GF-D8 (cell line): ENCODE measurements at regions not wholly inside any gene's neighbourhood (a gene's known extent, or its start where the extent isn't known, plus 50 kb on each side); places are given as distances from the start of the nearest gene placed in this dataset.

Experiments used
- DNase-seq: peaks from one replicate; lab custom pipeline; 2025; lab: John Stamatoyannopoulos, UW

GRCh38 chr2:173669888-173670287, 295.3 kb downstream of the SP3 start:
- no peak for DNase-seq

DNA sequence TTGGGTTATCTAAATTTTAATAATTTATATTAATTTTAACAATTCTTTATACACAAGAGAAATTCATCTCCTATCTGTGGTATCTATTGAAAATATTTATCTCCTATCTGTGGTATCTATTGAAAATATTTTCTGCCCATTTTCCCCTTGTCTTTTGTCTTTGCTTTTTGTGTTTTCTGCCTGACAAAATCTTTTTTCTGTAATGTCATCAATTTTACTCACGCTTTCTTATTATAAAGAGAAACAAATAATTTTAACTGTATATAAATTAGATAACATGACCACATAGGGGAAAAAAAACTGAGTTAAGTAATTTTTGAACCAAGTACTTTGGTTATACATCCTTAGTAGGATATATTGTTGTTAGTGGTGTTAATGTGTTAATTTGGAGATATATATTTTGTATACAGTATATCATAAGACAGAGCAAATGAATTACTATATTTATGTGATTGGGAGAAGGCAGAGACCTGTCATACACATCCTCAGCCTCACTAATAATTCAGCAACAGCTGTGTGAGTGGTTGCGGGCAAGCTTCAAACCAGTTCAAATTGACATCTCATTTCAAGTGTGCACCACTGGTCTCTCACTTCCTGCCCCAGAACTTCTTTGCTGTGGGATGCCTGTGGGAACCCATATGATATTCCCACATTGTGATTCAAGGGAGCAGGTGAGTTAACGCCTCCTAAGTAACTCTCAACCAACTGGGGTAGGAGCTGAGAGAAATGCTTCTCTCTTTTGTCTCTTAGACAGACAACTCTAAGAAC, 292.4 kb downstream of the SP3 start:
- no peak for DNase-seq

GRCh38 chr2:173673640-173674039, 291.5 kb downstream of the SP3 start:
- no peak for DNase-seq

GRCh38 chr2:173676647-173677046, 288.5 kb downstream of the SP3 start:
- DNase-seq: no peak

DNA sequence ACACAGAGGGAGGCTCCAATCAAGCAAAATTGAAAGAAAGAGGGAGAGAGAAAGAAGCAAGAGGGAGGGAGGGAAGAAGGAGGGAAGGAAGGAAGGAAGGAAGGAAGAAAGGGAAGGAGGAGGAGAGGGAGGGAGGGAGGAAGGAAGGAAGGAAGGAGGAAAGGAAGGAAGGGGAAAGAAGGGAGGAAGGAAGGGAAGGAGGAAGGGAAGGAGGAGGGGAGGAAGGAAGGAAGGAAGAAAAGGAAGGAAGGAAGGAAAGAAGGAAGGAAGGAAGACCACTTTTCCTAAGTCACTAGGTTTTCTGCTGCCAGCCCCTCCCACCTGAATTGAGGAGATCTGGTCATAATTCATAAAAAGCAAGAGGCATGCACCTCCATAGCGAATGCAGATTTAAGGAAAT, 287.0 kb downstream of the SP3 start:
- DNase-seq: no peak

GRCh38 chr2:173680574-173680973, 284.6 kb downstream of the SP3 start:
- DNase-seq: no peak

- DNase-seq: no peak
These were observed 283.1 kb downstream of the SP3 start for GRCh38 chr2:173681881-173682650.

- no peak for DNase-seq
These were observed 280.2 kb downstream of the SP3 start for GRCh38 chr2:173684896-173685459.

DNA sequence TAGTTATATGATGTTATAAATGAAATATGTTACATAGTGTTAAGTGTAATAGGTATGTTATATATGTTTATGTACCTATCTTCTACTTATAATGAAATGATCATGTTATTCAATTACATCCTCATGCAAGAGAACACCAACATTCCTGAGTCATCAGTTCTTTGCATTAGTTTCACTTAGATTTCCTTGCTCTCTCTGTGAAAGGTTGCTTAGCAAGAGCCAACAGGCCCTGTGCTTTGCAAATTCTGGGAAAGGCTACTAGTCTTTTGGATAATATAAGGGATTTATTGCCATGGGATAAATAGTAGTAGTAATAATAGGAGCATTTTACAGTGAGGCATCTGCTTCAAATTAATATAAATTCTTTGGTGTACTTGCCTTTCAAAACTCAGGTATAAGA, 274.8 kb downstream of the SP3 start:
- no peak for DNase-seq

DNA sequence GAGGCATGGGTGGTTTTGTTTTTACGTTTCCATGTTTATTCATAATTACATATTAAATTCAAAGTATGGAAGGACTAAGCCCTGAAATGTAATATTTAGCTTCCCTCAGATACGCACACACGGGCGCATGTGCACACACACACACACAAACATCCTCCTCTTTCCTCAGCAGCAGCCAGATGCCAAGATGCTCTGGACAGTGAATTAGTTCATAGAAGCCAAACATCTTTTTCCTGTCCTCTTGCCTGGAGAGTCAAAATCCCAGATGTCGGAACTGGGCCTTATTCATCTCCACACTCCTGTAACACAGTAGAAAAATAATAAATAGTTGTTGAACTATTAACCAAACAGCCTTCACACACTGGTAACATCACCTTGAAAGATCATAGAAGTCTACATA, 273.1 kb downstream of the SP3 start:
- no peak for DNase-seq

DNA sequence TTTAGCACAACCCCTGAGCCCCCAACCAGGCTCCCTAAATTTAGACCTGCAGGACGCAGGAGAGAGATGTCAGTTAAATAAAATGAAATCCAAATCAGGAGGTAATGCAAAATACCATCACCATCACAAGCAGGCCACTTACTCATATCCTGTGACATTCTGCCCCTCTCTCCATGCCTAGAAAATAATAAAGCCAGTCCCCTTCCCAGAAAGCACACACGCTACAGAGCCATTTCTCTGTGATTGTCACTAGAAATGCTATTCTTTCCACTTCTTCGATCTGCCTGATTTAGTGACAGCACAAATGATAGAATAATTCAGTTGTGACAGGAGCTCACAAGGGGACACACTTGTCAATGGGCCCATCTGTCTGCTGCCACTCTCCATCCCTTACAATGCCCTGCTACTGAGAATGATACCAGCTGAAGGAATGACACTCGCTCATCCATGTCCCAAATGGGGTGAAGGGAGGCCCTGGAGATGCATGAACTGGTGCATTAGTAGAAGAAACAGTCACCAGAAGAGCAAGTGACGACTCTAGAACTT, 272.1 kb downstream of the SP3 start:
- DNase-seq: no peak

DNA sequence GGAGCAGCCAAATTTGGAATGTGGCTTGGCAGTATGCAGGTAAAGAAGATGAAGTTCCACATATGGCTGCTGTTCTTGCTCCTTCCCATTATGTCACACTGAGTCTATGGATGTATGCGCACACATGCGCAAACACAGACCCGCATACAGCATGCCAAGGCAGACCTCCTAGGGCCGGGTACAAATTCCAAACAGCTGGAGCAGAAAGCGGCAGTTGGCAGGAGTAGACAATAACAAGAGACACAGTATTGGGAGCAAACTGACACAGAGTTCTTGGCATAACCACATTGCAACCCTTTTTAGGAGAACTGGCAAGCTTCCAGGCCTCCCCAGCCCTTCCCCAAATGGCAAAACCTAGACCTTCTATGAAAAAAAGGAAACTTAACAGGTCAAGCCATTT, 268.9 kb downstream of the SP3 start:
- DNase-seq: no peak

DNA sequence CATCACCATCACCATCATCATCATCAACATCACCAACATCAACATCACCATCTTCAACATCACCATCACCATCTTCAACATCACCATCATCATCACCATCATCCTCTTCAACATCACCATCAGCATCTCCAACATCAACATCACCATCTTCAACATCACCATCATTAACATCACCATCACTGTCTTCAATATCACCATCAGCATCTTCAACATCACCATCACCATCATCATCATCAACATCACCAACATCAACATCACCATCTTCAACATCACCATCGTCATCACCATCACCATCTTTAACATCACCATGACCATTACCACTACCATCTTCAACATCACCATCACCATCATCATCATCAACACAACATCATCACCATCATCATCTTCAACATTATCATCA, 267.2 kb downstream of the SP3 start:
- no peak for DNase-seq

DNA sequence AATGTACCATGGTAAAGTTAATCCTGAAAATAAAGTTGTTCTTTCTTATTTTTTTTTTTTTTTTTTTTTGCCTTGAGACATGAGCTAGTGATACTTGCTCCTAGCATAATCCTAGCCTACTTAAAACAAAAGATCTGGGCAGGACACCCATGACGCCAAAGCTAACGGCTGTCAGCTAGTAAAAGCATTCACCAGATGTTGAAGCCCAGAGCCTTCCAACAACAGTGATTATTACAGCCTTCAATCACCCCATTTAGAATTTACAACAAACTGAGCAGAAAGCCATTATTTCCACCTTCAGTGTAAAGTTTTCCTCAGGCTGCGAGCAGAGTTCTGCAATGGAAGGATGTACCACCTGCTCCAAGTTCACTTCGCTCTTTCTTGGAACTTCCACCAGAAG, 259.5 kb downstream of the SP3 start:
- no peak for DNase-seq

DNA sequence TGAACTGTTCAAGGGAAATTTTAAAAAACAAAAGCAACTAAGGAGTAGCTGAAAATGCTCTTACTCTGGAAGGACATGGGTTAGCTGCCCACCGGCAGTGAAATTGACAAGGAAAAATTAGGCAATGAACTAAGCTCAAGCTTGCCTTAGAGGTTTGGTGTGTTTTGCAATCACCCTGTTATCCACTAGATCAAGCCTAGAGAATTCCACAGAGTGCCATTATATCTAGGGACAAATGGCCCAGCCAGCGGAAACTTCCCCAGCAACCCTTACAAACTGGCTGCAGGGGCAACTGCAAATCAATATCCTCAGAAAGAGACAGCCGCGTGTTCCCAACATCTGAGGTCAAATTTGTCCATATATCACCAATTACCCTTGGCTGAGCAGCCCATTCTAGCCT, 258.2 kb downstream of the SP3 start:
- no peak for DNase-seq

- no peak for DNase-seq
These were observed 256.4 kb downstream of the SP3 start for GRCh38 chr2:173708806-173709205.

DNA sequence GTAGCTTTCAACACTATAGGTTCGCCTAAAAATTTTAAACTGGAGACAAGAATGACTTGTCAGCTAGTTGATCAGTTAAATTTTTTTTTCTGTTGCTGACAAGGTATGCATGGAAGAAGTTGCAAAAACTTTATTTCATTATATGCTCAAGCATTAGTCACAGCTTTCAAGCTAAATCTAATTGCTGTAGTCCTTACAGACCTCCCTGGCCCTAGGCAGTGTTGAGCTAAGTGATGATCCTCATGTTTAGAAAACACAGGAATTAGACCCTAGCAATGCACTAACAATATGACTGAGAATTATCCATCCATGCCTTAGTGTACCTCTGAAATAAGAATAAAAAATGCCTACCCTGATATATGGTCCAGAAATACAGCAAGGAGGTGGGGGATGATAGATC, 253.4 kb downstream of the SP3 start:
- no peak for DNase-seq

DNA sequence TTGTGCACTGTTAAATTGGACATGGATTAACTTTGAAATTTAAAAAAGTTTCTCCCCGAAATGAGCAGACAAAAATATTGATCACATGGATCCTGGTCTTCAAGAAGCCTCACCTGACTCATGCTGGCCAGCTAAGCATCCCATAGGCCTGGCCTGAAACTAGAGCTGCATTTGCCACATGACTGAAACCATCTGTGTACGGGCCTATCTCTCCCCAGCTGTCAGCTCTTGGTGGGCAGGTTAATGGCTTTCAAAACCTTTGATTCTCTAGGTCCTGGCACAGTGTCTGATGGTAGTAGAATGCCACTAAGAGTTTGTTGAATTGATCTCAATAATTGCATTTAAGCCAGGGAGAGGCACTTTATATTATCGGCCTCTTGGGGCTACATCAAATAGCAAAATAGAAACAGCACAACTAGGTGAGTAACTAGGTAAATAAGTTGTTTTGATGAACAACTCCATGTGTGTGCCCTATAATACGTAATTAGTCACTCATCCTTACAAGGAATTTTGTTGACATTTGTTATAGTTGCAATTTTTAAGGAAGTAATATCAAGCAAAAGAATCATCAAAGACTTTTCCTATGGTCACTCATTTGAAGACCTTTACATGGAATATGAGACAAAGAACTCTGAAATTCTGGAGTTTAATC, 251.1 kb downstream of the SP3 start:
- DNase-seq: no peak

DNA sequence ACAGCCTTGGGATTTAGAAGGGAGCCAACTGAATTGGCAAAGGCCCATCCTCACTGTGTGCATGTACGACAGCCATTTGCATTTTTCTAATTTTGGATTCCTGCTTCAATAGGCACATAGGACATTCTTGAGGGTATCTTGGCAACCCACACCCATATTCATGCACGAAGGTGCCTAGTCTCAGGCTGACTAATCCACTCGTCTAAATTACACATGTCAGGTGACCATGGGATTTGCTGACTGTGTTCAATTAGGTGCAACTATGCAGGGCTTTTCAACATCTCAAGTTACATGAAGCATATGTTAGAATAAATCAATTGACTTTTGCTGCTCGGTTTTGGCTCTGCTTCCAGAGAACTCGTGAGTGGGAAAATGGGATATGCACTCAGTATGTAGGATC, 249.7 kb downstream of the SP3 start:
- DNase-seq: no peak

DNA sequence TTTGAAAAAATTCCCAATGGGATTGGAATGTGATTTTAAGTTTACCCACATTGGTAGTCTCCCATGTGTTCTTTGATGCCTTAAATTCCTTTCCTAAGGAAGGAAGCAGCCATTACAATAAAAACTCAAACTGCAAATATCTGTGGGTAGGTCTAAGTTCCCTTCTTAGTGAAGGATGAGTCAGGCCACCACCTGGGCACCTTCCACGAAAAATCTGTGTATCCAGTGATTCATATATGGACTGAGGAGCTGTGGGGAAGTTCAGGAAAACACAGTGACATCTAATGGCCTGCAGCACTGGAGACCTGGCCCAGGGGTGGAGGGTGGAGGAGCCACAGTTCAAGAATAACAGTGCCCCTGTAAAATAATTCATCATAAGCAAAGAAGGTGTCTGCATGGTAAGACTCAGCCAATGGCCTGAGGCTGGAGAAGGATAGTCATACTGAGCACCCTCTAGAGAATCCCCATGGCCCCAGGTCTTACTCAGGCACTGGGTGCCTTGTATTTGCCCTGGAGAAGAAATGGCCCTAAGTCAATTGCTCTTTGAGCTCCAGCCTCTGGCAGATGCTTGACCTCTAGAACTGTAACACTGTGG, 248.6 kb downstream of the SP3 start:
- no peak for DNase-seq

GRCh38 chr2:173719471-173719870, 245.7 kb downstream of the SP3 start:
- DNase-seq: no peak

- no peak for DNase-seq
These were observed 244.9 kb downstream of the SP3 start for GRCh38 chr2:173720306-173720705.
